Limb (tissue), 2 donors: ENCODE measurements at regions not wholly inside any gene's neighbourhood (a gene's known extent, or its start where the extent isn't known, plus 50 kb on each side); places are given as distances from the start of the nearest gene placed in this dataset.
"Not testable (repeated sequence)": the region's sequence is repeated elsewhere in the genome, so short reads cannot be mapped to it uniquely, and the experiment has no call there.

Experiments used
- DNase-seq, 2 donors: peaks; one replicate each; pipeline ENCODE4 v3.0.0-alpha.2; 2016; ENCODE audit errors: extremely low spot score in 2 of 2

- DNase-seq, result no peak
Measured at GRCh38 chr13:53101883-53102282, 73.3 kb downstream of the OLFM4 start.

DNA sequence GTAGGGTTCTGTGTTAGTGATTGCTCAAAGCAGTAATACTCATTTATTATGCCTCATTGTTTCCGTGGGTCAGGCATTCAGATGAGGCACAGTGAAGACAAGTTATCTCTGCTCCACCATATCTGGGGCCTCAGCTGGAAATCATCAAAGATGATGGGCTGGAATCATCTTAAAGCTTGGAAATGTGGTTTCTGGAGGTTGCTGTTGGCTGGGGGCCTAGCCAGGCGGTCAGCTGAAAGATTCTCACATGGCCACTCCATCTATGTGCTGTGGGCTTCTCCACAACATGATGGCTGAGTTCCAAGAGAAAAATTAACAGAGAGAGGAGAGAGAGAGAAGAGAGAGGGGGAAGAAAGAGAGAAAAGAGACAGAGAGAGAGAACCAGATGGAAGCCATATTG lies 75.5 kb downstream of the OLFM4 start:
- DNase-seq, result peak in 1 of 2 donors; percentile 21

DNA sequence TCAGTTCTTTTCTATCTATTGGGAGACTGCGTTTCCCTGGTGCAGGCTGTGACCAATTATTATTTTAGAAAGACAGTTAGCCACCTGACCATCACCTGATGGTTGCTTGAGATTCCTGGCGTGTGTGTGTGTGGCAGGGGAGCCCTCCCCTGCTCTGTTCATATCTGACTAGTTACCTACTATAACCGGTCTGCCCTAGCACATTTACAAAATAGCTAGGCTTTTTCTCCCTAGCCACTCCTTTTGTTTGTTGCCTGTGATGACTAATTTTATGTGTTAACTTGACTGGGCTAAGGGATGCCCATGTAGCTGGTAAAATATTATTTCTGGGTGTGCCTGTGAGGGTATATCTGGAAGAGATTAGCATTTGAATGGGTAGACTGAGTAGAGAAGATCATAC lies 76.9 kb downstream of the OLFM4 start:
- no peak for DNase-seq

- DNase-seq, result no peak
Measured at GRCh38 chr13:53105890-53106289, 77.3 kb downstream of the OLFM4 start.

GRCh38 chr13:53110181-53110580 lies 81.6 kb downstream of the OLFM4 start:
- DNase-seq, result no peak

GRCh38 chr13:53110614-53111013 lies 82.0 kb downstream of the OLFM4 start:
- no peak for DNase-seq

GRCh38 chr13:53112522-53112921 lies 83.9 kb downstream of the OLFM4 start:
- no peak for DNase-seq

DNA sequence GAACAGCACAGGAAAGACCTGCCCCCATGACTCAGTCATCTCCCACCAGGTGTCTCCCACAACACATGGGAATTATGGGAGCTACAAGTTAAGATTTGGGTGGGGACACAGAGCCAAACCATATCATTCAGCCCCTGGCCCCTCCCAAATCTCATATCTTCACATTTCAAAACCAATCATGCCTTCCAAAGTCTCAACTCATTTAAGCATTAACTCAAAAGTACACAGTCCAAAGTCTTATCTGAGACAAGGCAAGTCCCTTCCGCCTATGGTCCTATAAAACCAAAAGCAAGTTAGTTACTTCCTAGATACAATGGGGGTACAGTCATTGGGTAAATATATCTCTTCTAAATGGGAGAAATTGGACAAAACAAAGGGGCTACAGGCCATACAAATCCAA lies 88.4 kb downstream of the OLFM4 start:
- DNase-seq, result not testable (repeated sequence)

DNA sequence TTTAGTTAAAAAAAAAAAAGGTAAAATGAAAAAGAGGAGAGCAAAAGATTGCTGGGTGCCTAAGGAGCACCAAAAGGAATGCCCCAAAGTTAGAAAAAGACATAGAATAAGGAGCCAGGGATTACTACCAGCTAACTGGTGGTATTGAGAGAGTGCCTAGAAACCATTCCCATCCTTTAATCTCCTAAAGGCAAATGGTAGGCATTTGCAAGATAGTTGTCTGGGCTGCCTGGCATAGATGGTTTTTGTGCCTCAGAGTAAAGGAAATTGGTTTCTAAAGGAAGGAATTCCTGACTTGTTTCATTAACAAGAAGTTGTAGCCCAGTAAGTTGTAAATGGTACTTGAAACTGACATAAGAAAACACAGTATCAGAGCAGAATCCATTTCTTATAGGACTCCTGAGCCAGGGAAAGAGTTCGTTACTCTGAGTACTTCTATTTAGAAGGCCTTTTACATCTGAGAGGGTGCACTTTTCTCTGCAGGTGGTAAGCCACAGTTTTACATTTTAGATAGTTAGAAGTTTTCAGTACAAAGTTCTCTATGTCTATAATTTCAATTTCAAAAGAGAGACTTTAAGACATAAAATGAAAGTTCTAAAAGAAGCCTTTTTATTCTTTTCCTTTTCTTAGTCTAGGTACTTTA lies 92.6 kb downstream of the OLFM4 start:
- DNase-seq, result no peak

DNA sequence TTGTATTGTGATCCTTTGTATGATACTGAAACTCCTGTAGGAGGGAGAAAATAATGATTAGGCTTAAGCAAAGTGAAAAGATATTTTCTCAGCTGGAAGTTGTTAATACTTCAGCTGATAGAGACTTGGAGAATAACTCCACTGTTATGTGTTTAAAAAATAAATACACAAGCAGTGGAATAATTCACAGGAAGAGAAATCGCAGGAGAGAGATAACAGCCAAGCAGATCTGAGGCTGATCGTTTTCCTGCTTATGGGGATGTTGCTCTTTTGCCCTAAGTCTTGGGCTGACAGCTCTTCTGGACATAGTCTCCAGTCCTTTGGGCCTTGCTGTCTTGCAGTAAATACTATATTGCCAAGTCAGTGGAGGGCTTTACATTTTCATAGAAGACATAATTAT lies 93.3 kb downstream of the OLFM4 start:
- DNase-seq, result no peak

DNA sequence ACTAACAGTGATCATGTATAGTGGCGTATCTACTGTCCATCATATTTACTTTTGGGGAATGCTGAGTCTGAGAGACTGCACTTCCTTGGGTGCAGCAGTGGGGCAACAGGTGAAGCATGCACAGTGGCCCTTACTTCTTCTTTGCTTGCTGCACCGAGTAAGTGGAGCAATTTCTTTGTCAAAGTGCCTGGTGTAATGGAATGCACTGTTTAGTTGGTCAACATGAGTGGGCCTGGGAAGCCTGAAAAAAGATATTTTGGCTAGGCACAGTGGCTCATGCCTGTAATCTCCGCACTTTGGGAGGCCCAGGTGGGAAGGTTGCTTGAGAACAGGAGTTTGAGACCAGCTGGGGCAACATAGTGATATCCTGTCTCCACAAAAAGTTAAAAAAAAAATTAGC lies 94.9 kb downstream of the OLFM4 start:
- no peak for DNase-seq

DNA sequence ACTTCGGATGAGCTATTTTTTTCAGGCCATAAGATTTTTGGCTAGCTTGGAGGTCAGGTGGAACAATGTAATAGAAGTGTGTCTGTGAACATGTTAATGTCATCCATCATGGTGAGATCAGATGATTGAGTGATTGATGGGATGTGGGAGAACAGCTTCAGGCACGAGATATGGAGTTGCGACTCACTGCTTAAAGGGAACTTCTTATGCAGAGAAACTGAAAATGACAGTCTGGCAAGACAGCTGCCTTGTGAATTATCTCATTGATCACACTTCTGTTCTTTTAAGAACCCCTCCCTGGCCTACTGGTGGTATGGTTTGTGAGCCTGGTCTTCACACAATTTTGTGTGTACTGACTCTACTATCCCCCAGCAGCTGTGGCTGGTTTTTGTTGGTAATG lies 96.0 kb downstream of the OLFM4 start:
- DNase-seq, result no peak

DNA sequence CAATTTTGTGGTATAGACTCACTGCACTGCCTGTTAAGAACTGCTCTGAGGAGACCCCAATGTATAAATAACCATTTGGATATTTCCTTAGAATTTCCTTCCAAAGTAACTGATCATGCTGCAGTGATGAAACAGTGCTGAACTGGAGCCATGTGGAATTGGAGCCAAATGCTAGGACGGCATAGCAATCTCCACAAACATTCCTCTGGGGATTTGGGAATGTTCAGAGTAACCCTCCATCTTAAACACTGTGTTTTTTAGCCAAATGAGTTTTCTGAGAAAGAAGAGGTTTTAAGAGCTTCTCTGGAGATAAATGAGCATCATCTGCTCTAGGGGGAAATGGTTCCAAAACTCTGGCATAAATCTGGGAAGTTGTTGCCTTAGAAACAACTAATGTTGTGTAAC lies 98.2 kb downstream of the OLFM4 start:
- DNase-seq, result peak; percentile 61 to 88

DNA sequence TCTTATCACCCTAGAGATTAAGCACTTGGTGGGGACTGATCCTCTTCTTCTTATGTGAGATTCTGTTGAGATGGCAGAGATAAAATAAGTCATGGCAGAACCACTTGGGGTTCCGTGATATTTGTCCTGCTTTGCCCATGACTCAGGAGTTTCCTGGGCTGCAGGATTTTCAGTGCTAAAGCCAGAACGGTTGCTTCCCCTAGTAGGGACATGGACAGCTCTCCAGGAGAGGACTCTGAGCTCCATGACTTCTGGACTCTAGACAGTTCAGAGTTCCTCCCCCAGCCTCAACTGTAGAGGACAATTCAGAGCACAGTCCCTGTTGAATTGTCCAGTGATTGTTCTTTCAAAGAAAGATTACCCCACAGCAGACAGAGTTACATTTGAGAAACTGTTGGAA lies 98.8 kb downstream of the OLFM4 start:
- no peak for DNase-seq

GRCh38 chr13:53129864-53130393 lies 101.3 kb downstream of the OLFM4 start:
- DNase-seq, result no peak

DNA sequence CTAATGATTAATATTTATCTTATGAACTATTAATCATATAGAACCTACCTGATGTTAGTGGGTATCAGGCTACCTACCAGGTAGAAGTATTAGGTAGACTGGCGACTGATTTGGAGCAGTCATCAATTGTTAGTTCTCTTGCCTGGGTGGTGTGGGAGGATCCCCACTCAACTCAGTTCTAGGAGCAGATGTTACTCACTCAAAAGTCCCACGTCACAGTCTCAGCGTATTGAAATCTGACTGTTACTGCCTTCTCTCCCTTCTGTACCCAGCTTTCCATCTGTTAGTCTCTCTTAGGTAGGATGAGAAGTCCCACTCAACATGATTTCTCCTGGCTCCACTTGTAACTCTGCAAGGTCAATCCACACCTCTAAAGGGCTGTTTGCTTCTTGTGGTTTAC lies 102.7 kb downstream of the OLFM4 start:
- DNase-seq, result no peak

DNA sequence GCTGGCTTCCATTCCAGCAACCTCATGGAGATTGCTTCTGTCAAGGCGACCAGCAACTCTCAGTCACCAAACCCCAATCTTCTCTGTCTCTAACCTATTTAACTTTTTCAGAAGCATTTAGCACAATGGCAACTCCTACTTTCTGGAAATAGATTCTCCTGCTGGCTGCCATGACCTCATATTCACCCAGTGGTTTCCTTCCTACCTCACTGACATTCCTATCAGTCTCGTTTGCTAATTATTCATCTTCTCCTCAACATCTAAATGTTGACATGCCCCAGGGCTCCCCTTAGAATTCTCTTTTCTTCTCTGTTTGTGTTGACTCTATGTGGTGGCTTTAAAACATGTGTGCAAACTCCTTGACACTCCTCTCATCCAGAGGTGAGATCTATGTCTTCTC lies 106.7 kb downstream of the OLFM4 start:
- no peak for DNase-seq

- DNase-seq, result no peak
Measured at GRCh38 chr13:53136554-53137215, 108.1 kb downstream of the OLFM4 start.

DNA sequence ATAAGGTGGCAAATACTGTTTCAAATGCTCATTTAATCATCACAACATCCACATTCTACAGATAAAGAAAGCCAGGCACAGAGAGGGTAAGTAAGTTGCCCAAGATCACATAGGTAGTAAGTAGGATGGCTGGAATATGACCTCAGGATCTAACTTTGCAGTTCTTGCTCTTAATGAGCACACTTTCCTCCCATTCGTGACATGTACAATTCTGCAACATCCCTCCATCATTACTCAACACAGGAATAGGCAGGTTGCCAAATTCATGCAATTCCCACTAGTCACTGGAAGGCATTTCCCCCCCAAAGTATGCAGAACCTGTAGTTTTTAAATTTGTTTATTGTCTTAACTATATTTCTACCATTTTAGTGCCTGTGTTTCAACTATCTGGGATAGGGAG lies 109.2 kb downstream of the OLFM4 start:
- DNase-seq, result no peak

DNA sequence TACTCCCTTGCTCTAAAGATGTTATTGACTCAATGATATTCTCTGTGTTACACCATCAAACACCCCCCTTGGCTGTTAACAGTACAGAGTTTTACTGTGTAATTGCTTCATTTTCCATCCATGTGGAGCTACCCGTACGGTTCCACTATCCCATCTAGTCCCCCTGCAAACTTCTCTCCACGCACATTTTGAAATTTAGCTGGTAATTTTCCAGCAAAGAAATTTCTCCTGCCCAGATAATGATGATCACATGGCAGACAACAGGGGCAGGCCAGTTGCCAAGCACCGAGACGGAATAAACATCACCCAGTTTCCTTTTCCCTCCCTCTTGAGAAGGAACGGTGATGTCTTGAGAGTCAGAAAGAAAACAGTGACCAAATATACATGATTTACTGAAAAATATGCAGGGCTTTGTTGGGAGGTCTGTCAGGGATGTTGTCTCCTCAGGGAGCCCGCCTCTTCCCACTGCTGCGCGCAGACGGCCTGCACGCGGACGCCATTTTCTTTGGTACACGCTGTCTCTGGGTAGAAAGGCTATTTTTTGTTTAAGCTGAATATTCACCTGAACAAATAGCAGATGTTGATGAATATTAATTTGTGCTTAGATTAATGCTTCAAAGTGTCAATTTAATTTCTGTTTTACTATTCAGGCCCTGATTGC lies 109.9 kb downstream of the OLFM4 start:
- DNase-seq, result peak in 1 of 2 donors; percentile 56

GRCh38 chr13:53141336-53141735 lies 112.7 kb downstream of the OLFM4 start:
- no peak for DNase-seq

GRCh38 chr13:53142306-53142705 lies 113.7 kb downstream of the OLFM4 start:
- DNase-seq, result no peak
